GM19023 (cell line): ENCODE measurements at regions not wholly inside any gene's neighbourhood (a gene's known extent, or its start where the extent isn't known, plus 50 kb on each side); places are given as distances from the start of the nearest gene placed in this dataset.

Experiments used
- ATAC-seq: cut with Tn5 transposase; IDR thresholded peaks from one replicate; pipeline ENCODE4 v1.9.1; 2021; ENCODE audit warnings: mild to moderate bottlenecking, moderate library complexity; ENCODE audit not compliant: unreplicated experiment

DNA sequence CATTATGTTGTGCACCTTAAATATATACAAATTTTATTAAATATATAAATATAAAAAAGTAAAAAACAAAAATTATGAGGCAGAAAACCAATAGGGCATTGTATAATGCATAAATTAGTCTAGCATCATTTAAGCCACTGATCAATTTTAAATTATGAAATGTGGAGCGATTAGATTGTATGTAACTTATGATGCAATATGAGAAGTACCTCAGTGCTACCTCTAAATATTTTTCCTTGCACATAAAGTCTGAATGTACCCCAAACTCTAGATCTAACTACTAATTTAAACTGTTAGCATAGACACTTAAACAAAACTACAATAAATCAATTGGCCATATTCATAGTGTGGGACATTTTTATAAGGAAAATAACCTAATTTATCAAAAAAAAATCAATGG is 1178.5 kb upstream of the MIR17HG start:
- ATAC-seq, result no peak

DNA sequence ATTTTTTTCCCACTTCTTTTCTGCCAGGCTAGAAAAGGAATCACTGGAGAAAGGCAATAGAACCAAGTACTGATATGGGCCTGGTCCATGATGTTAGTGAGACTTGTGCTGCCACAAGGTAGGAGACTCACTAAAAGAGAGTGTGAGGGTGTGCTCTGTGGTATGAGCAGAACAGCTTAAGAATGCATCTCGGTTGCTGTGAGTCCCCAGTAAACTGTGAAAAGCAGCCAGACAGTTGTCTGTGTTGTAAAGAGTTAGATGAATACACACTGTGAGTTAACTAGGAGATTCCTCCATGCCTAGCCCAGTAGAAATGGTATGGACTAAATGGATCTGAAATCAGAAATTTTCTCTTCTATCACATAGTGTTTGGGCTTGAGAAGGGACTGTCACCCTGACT is 1177.3 kb upstream of the MIR17HG start:
- no peak for ATAC-seq

DNA sequence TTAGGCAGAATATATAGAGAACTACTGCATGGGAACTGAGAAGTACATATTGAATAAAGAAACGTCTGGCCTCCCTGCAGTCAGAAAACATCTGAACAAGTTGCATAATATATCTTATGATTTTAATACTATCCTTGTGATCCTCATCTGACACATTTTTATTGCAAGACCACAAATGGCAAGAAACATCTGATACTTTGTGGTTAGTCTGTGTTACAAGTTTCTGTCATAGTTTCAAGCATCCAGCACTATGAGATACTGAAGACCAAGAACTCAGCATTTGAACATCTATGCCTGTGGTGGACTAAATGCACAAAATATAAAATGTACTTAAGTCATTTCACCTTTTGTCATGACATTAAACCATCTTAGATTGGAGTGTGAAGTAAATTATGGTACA is 1175.8 kb upstream of the MIR17HG start:
- ATAC-seq, result no peak

DNA sequence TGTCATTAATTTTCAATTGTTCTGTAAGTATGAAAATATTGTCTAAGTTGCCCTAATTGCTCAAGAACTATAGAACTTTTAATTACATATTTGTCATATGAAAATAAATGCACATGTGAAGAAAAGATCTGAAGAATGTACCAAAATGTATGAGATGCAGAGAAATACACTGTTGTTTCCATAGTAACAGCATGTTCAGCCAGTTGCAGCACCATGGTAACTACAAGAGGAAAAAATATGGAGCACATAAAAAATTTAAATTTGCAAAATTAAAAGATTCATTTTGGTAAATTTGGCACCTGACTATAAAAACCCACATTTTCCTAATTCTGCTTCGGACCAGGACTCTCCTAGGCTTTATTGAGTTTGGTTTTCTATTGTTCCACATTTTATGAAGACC is 1170.0 kb upstream of the MIR17HG start:
- no peak for ATAC-seq

DNA sequence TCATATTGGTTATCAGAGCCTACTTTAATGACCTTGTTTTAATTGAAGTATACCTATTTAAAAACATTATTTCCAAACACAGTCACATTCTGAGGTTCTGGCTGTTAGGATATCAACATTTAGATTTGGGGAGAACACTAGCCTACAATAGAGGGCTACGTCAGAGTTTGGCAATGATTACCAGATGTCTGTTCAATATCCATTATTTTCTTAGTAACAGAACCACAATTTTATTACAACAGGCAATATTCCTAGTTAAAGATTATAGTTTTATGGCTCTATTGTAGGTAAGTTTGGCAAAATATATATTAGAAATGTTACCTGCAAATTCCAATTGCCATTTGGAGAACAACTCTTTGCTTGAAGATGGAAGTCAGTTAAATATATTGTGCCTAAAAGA is 1163.1 kb upstream of the MIR17HG start:
- no peak for ATAC-seq

DNA sequence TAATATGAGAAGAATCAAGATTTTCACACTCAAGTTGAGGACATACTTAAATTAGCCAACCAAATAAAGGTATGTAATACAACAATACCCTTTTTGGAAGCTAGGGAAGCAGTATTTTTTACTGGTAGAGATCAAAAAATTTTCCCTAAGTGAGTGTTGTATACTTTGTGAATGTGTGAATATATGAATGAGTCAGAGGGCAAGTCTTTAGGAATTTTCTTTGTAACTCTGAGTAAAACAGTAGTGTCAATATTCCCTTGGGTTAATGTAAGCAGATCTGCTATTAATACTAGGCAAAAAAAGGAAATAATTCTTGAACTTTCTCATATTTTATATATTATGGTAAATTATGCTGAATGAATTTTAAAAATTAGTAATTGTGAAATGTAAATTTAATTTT is 1161.8 kb upstream of the MIR17HG start:
- no peak for ATAC-seq

DNA sequence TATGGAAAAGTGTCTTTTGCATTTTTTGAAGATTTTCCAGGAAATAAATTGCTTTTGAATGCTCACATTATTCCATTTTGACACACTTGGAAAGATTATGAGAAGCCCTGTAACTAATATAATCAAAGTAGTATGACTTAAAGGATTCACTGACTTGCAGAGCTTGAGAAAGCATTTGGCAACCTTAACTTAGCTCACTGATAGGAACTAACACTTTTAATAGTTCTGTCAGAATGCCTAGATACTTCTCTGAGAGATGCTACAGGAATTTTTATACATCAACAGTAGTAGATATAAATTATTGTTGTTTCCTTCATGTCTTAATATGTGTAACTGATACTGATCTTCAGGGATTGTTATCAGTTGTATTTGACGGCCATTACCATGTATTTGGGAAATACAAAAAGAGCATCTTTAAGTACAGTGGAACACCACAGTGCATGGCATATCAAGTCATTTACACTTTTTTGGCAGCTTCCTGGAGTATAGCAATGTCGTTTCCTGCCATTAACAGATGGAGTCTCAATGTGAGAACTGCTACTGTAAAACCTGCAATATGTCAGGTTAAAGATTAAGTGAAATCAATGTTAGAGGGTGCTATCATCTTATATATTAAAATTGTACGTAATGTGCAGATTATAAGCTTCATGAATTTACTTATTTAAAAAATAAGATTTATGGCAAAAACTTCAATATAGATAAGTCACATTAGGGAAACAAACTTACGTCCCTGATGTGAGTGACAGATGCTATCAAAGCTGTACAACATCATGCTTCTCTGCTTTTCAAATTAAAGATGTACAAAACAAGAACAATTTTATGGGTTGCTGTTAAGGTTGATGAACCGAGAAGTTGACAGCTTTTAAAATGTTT is 1159.8 kb upstream of the MIR17HG start:
- ATAC-seq, result no peak

DNA sequence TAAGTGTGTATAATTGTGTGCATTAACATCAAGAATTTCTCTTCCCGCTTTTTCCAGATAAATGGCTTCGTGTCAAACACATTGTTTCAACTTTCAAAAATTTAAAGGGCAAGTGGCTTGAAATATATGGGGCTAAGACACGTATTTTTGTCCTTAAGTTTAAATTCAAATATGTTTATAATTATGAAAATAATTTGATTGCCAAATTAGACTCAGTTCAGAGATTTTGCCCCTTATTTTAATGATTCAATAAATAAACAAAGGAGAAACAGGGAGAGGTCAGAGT is 1159.2 kb upstream of the MIR17HG start:
- no peak for ATAC-seq

DNA sequence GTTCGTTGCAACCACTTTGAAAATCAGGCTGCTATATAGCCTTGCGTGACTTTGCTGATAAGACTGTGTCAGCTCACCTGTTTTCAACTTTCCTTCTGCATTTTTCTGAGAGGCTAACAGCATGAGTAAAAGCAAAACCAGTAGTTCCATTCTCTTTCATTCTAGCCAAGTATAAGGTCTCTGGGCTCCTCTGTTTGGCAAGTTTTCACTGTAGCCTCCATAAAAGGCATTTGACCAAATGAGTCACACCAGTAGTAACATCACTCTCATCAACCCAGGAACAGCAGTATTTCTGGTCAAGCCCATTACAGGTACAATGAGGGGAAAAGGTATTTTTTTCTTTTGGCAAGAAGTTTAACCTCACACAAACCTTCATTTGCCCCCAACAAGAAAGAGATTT is 1149.8 kb upstream of the MIR17HG start:
- ATAC-seq, result no peak

DNA sequence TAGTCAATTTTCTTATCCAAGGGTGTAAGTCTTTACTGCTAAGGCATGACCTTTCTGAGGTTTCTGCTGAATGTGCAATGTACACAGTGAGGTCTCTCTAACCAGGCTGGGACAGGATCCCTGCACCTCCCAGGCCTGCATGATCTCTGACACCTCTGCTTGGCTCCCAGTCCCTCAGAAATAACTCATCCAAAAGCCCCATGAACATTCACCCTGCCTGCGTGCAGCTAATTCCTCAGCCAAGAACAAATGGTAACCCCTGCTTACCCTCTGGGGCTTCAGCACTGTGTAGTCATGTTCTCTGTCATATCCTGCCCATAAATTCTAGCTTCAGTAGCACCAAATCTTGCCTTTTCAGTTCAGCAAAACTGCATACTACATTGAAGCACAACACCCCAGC is 1146.3 kb upstream of the MIR17HG start:
- no peak for ATAC-seq

DNA sequence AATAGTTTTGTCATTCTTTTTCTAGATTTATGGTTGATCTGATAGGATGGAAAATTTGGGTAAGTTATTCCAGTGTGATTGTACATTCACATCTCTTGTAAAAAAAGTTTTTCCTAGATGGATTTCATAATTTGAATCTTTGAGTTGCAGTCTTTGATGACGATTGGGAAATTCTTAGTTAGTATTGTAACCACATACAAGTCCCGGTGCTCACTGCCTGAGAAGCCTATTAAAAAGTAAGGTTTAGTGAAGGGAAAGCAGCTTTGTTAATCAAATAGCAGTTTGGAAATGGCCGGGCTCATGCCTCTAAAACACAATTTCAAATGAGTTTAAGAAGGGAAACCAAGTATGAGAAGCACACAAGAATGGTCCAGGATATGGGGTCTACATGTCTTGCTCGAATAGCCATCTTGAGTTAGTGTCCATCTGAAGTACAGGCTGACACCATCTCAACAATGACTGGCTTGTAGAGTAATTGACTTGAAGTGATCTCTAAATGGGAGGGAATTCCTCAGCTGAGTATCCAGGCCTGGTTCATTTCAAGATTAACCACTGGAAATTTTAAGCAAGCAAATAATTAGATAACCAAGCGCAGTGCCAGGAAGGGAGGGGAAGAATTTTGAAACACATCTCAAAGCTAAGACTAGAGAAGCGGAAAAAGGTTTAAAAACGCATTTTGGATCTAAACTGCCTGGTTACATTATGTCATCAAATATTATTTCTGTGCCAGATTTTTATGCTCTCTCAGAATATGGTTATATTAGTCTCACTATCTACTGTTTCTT is 1145.6 kb upstream of the MIR17HG start:
- ATAC-seq, result no peak

DNA sequence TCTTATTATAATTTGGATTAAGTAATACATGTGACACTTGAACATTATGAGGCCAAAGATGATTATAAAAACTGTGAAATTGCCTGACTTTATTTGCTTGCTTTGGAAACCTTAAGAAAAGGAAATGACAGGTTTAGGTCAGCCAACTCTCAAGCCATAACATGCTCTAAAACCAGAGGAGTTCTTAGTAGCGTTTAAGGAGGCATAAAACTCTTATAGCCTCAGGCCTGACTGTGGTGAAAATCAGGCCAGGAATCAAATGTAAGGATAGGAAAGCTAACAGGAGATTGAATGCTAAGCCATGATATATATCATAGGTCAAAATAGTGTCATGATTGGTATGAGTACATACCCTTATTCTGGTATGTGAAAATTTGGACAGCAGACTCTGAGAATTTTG is 1142.4 kb upstream of the MIR17HG start:
- no peak for ATAC-seq

DNA sequence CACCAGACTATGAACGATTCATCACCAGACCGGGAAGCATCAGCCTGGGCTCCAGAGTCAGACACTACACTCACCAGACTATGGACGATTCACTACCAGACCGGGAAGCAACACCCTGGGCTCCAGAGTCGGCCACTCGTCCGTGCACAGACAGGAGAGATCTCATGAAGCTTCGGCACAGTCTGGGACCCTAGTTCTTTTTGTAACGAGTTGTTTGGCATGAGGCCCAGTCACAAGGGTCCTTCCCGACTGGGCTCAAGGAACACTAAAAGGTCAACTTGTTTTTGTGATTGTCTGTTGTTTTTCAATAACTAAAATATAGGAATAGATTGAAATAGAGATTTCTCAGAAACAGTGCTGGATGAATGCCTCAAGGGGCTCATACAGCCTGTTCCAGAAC is 1141.6 kb upstream of the MIR17HG start:
- ATAC-seq, result no peak

DNA sequence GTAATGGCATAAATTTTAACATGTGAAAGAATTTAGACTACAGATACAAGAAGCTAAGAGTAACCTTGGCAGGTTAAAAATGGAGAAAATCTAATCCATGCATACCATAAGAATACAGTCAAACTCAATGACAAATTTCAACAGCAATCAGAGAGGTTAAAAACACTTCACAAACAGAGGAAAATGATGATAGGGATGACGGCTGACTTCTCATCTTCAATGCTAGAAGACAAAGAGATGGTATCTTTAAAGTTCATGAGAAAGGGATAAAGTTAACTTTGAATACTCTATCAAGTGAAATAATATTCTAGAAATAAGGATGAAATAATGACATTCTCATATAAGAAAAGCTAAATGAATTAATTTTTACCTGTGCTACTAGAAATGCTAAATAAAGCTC is 1130.2 kb upstream of the MIR17HG start:
- ATAC-seq, result no peak

DNA sequence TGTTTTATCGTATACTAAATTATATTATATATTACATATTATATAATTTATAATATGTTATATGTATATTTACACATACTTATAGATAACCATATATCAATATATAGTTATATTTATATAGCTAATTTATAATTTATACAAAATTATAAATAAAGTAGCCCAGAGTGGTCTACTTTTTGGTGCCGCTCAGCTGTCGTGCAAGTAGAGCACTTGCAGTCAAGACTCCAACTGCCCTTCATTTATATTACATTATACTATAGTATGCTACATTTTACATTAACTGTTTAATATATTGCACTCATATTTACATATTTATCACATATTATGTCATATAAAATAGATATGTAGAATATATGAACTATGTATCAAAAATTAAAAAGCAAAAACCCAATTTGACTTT is 1124.7 kb upstream of the MIR17HG start:
- no peak for ATAC-seq

DNA sequence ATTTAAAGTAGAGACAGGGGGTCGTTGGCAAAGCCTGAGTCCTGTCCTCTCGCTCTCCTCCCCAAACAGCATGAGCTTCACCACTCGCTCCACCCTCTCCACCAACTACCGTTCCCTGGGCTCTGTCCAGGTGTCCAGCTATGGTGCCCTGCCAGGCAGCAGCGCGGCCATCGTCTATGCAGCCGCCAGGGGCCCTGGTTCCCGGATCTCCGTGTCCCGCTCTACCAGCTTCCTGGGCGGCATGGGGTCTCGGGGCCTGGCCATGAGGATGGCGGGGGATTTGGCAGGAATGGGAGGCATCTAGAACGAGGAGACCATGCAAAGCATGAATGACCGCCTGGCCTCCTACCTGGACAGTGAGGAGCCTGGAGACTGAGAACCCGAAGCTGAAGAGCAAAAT is 1117.2 kb upstream of the MIR17HG start:
- no peak for ATAC-seq

DNA sequence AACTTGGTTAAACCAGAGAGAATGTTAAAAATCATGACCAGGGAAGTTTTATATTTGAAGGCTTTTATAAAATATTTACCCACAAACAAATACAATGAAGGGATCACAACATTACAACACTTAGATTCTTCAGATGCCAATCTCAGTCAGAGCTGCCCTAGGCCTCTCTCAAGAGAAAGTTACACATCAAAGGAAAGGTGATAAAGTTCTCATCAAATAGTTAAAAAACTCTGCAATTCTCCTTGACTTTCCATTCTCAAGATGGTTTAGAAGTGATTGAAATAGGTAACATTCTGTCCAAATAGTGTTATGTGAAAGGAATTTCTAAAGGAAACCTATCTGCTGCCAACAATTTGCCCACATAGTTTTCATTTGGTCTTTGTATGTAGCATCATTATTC is 1115.2 kb upstream of the MIR17HG start:
- no peak for ATAC-seq

DNA sequence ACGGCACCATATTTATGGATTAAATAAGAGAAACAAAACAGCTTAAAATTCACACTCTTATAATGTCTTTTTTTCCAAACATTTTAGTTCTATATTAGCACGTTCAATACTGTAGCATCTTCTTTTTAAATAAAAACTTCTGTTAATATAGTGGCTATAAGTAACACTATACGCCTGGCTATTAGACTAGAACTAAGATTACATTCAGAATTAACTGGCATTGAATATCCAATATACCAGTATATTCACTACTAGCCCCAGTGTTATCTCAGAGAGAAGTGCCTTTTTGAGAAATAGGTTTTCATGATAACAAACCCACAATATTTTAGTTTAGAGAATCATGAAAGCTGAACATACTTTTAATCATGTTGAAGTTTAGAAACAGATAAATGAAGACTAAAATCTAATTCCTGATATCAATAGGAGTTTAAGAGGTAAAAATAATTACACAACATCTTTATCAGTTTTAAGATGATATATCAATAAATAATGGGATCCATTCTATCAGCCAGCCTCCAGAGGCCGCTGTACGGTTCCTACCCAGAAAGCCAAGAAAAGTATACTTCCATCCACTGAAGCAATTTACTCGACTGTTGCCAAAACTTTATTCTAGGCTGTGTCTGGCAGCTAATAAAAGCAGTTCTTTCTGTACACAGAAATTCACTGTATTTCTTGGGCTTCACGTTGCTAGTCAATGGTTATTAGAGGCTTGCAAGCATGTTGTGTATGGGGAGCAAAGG is 1113.4 kb upstream of the MIR17HG start:
- no peak for ATAC-seq

DNA sequence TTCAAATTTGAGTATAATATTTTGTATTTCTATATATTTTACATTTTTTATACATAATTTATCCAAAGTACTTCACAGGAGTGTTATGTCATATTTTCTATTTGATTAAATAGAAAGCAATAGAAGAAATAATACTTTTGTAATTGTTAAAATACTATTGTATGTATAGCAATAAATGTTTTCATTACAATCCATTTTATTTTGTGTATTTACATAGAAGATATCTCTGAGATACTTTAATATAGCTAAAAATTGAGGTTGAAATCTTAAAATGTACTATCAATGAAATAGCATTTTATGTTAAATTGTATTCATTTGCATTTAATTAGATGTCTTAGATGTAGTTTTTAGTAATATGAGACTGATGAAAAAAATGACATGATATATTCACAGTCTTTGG is 1109.6 kb upstream of the MIR17HG start:
- ATAC-seq, result no peak

DNA sequence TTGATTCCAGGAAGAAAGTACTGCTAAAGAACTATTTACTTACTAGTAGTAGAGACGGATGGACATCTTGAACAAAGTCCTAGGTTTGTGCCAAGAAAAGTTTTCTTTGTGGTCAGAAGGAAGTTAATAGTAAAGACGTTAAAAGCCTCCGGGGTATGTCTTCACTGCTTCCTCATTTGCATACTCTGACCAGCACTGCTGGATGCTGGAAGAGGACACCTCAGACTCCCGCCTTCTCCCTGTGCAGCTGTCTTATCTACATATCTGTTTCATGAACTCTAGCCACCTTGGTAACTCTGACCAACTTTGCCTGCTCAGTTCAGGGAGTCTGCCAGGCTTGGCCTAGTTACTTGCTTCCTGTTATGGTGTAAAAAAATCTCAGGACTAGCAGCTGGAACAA is 1109.1 kb upstream of the MIR17HG start:
- ATAC-seq, result no peak

DNA sequence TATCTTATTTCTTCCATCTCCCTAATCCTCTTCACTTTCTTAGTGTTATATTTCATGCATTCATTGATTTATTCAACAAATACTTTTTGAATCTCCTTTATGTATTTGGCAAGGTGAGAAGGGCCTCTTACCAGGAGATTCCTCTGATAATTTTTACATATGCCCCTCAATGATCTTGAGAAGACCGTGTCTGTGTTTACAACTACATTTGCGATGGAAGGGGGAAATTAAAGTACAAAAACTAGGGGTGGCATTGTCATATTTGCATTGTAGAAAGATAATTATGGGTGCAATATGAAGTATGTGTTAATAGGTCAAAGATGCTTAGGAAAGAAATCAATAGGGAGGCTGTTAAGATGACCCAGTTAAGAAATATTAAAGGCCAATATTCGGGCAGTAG is 1108.4 kb upstream of the MIR17HG start:
- ATAC-seq, result no peak

DNA sequence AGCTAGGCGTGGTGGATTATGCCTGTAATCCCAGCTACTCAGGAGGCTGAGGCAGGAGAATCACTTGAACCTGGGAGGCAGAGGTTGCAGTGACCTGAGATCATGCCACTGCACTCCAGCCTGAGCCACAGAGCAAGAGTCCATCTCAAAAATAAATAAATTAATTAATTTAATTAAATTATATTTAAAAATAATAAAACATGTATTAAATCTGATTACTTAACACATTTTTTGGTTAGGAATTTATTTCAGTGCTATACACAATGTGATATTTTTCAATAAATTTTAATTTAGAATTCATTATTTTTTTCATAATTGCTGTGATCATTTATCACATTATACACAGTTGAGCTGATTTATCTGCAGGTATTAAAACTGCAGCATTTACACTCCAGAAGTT is 1101.5 kb upstream of the MIR17HG start:
- no peak for ATAC-seq
